Stomach (tissue), 8 donors: ENCODE measurements at regions not wholly inside any gene's neighbourhood (a gene's known extent, or its start where the extent isn't known, plus 50 kb on each side); places are given as distances from the start of the nearest gene placed in this dataset.

ENCODE experiments used
- DNase-seq, 2 donors: peaks; one replicate each; pipeline versions ENCODE4 v3.0.0 to v3.0.0-alpha.2; 2013 to 2019
- H3K27ac ChIP-seq, 5 donors: fragments of 200-600 bp in 4 of 5; sonication (generic) in 4 of 5; one replicate each; pipeline ENCODE4 v1.5.1; 2013 to 2019; ENCODE audit warnings: mild to moderate bottlenecking in 1 of 5, moderate library complexity in 1 of 5
- H3K27me3 ChIP-seq, 3 donors: fragments of 200-600 bp; sonication (generic); one replicate each; pipeline ENCODE4 v1.5.1; 2017 to 2019; ENCODE audit warnings: mixed run types in 1 of 3
- H3K36me3 ChIP-seq, 4 donors: fragments of 200-600 bp; sonication (generic); 1 replicate in 3 of 4; 2 replicates in 1 of 4; pipeline ENCODE4 v1.5.1; 2016 to 2019
- H3K4me1 ChIP-seq, 4 donors: fragments of 200-600 bp; sonication (generic); one replicate each; pipeline ENCODE4 v1.5.1; 2016 to 2019
- H3K4me3 ChIP-seq, 4 donors: fragments of 200-600 bp; sonication (generic) in 3 of 4; one replicate each; pipeline ENCODE4 v1.5.1; 2016 to 2019; ENCODE audit warnings: mild to moderate bottlenecking in 1 of 4
- H3K9me3 ChIP-seq, 4 donors: fragments of 200-600 bp; sonication (generic); one replicate each; pipeline ENCODE4 v1.5.1; 2016 to 2019
- EP300 ChIP-seq: sonication (generic); formaldehyde crosslinking; IDR thresholded peaks from one replicate; pipeline ENCODE4 v1.6.1; 2017; ENCODE audit warnings: antibody characterized with exemption
- POLR2A ChIP-seq, 4 donors: fragments of 450-650 bp; IDR thresholded peaks; one replicate each; pipeline ENCODE4 v1.6.1; 2016; ENCODE audit warnings: antibody characterized with exemption in 4 of 4, control low read depth in 2 of 4, mild to moderate bottlenecking in 1 of 4, moderate library complexity in 1 of 4
- POLR2AphosphoS5 ChIP-seq, 3 donors: sonication (generic); formaldehyde crosslinking; IDR thresholded peaks; one replicate each; pipeline ENCODE4 v1.6.1; 2016; ENCODE audit warnings: antibody characterized with exemption in 3 of 3
- WGBS, 5 donors: extraction: QIAGEN DNeasy Blood & Tissue Kit in 3 of 5; methylation state at CpG; one replicate each; pipeline versions ENCODE4 v1.1.5 to v1.1.7; 2013 to 2018; 5-methylcytosine and 5-hydroxymethylcytosine counted together
- intact Hi-C: fragments of 100-400 bp; cut with DNase I; formaldehyde crosslinking; loops from one replicate; pipeline ENCODE4 v1.15.1; 2023; ENCODE audit warnings: low total_unique reads
- TF ChIP-seq, protein P1 (sequence below), 7 experiments: fragments of 450-650 bp in 4 of 7; fragments of 200-600 bp in 3 of 7; sonication (generic) in 3 of 7; IDR thresholded peaks; one replicate each; pipeline ENCODE4 v1.5.1; 2016 to 2019; ENCODE audit warnings: antibody characterized with exemption in 7 of 7, control low read depth in 2 of 7, mild to moderate bottlenecking in 1 of 7
- donor health status: healthy with polysubstance abuse.
- donor health status: Bipolar disorder and iron deficiency.
- donor health status: healthy.

DNA sequence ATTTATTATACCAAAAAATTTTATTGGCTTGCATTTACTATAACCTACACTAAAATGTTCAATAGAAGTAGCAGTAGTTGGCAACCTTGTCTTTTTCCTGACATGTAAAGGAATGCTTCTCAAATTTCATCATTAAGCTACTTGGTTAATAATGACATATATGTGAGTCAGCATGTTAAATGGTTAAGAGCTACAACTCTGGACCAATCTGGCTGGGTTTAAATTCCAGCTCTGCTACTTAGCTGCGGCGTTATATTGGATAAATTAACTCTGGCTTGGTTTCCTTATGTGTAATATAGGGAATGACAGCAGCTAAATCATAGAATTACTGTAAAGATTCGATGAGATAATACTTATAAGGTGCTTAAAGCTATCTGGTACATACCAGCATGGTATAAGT is 53.7 kb upstream of the OTOGL start:
- no peaks in the 10 kb centered on the region for H3K27me3 ChIP-seq
- no peaks in the 10 kb centered on the region for H3K36me3 ChIP-seq
- WGBS, 5 donors = 67 to 90% (median 80%) methylated on average over 3 of the region's 3 CpGs
- no peaks in the 10 kb centered on the region for H3K9me3 ChIP-seq
- H3K4me1 ChIP-seq = peaks cover 0 to 18% (median 9%) of the 10 kb centered on the region in 4 donors
- no peak for TF ChIP-seq EP300
- intact Hi-C loops = no loop called here
- DNase-seq = no peak
- no peak overlapping the region for H3K27ac ChIP-seq
- no peak overlapping the region for H3K4me3 ChIP-seq

DNA sequence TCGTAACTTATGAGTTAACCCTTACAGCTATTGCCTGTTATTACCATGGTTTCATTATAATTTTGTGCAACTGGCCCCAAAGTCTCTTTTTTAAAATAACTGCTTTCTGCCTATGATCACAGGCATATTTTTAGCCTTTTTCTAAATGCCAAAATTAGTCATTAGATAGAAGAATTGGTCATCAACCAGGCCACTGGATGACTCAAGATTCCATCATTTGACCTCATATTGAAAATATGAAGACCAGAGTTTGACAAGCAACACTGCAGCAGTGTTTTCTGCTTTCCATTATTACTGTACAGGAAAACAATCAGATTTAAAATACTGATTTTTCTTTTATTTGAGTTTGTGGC is 54.7 kb upstream of the OTOGL start:
- Histone ChIP-seq H3K4me3 (no peak overlapping the region), H3K27me3 (no peaks in the 10 kb centered on the region), H3K27ac (peak overlapping the region in 4 of 5 donors; percentile 4 to 73 (median 47)), H3K36me3 (no peaks in the 10 kb centered on the region), H3K4me1 (peaks cover 0 to 18% (median 9%) of the 10 kb centered on the region in 4 donors), H3K9me3 (no peaks in the 10 kb centered on the region)
- TF ChIP-seq, protein P1, sequence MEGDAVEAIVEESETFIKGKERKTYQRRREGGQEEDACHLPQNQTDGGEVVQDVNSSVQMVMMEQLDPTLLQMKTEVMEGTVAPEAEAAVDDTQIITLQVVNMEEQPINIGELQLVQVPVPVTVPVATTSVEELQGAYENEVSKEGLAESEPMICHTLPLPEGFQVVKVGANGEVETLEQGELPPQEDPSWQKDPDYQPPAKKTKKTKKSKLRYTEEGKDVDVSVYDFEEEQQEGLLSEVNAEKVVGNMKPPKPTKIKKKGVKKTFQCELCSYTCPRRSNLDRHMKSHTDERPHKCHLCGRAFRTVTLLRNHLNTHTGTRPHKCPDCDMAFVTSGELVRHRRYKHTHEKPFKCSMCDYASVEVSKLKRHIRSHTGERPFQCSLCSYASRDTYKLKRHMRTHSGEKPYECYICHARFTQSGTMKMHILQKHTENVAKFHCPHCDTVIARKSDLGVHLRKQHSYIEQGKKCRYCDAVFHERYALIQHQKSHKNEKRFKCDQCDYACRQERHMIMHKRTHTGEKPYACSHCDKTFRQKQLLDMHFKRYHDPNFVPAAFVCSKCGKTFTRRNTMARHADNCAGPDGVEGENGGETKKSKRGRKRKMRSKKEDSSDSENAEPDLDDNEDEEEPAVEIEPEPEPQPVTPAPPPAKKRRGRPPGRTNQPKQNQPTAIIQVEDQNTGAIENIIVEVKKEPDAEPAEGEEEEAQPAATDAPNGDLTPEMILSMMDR (IDR thresholded peaks at IDR 0.05) = no peak
- TF ChIP-seq POLR2A (IDR thresholded peaks at IDR 0.05) (no peak), EP300 (no peak), POLR2AphosphoS5 (IDR thresholded peaks at IDR 0.05) (no peak)
- DNase-seq = no peak
- intact Hi-C loops = no loop called here
- 73 to 100% (median 89%) methylated on average over 1 of the region's 1 CpG for WGBS, 5 donors

DNA sequence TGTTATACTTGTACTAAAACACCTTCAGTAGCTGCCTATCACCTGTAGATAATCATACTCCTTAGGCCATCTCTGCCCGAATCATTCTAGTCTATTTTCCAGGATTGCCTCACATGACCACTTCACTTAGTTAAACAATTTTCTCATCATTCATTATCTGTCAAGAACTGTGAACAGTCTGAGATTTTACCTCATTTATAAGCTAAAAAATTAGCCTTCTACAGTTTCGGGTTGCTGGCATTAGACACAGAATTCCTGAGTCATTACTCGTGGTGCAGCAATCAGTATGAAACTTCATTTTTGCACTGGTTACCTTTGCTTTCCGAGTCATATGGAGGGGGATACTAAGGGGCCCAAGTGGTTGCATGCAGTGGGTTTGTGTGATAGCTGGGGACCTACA is 57.6 kb upstream of the OTOGL start:
- Histone ChIP-seq H3K4me1 (peaks cover 0 to 18% (median 9%) of the 10 kb centered on the region in 4 donors), H3K27ac (peak overlapping the region in 2 of 5 donors; percentile 20 to 22)
- 38 to 60% (median 38%) methylated on average over 4 of the region's 4 CpGs for WGBS, 5 donors

DNA sequence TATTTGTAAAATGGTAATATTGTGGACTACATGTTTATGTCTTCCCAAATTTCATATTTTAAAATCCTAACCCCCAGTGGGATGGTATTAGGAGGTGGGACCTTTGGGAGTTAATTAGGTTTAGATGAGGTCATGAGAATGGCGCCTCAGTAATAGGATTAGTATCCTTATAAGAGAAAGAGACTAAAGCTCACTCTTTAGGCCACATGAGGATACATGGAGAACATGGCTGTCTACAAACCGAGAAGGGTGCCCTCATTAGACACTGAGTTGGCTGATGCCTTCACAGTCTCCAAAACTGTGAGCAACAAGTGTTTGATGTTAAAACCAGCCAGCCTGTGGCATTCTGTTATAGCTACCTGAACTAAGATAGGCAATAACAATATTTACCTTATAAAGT is 58.3 kb upstream of the OTOGL start:
- H3K36me3 ChIP-seq = no peaks in the 10 kb centered on the region
- H3K4me1 ChIP-seq = peaks cover 0 to 18% (median 9%) of the 10 kb centered on the region in 4 donors
- H3K27me3 ChIP-seq = no peaks in the 10 kb centered on the region
- intact Hi-C loops = no loop called here
- no peak for TF ChIP-seq EP300
- no peak for TF ChIP-seq POLR2AphosphoS5 (IDR thresholded peaks at IDR 0.05)
- TF ChIP-seq, protein P1 (IDR thresholded peaks at IDR 0.05) = no peak
- TF ChIP-seq POLR2A (IDR thresholded peaks at IDR 0.05) = no peak
- DNase-seq = no peak
- no peak overlapping the region for H3K4me3 ChIP-seq
- 71 to 89% (median 80%) methylated on average over 2 of the region's 2 CpGs for WGBS, 5 donors
- H3K27ac ChIP-seq = peak overlapping the region in 2 of 5 donors; percentile 20 to 22
- no peaks in the 10 kb centered on the region for H3K9me3 ChIP-seq

More for the DNA sequence above, 57.6 kb upstream of the OTOGL start:
- no peaks in the 10 kb centered on the region for H3K9me3 ChIP-seq
- intact Hi-C loops = no loop called here
- no peak for DNase-seq
- TF ChIP-seq POLR2AphosphoS5 (IDR thresholded peaks at IDR 0.05) = peak in 1 of 3 donors; percentile 4
- TF ChIP-seq, protein P1 (IDR thresholded peaks at IDR 0.05) = no peak
- no peak overlapping the region for H3K4me3 ChIP-seq
- H3K27me3 ChIP-seq = no peaks in the 10 kb centered on the region
- no peaks in the 10 kb centered on the region for H3K36me3 ChIP-seq

DNA sequence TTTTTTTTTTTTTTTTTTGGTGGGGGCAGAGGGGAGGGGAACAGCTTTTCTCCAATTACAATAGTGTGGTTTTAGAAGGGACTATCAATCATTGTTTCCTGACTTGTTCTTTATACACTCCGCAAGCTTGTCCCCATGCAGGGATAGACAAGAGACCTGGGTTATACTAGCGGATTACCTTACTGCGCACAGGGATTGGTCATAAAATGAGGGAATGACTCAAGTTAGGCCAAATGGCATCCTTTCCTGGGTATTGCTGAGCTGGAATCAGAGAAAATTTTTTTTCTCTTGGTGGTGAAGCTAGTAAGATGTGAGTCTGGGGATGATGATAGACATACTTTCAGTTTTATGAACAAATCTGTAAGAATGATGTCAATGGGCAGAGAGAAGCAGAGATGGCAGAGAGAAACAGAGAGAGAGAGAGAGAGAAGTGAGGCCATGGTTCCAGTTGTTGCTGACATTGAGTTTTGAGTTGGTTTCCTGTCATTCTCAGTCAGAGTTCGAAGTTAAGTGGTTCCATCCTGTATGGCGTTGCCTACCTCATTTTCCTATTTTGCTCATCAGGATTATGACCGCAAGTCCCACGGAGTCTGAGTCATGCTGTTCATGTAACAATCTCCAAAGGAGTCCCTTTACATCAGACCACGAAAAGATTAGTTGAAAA is 59.1 kb upstream of the OTOGL start:
- H3K9me3 ChIP-seq = no peaks in the 10 kb centered on the region
- DNase-seq = no peak
- H3K4me1 ChIP-seq = peaks cover 0 to 18% (median 9%) of the 10 kb centered on the region in 4 donors
- intact Hi-C loops = no loop called here
- WGBS, 5 donors = 76 to 90% (median 86%) methylated on average over 8 of the region's 8 CpGs
- H3K36me3 ChIP-seq = no peaks in the 10 kb centered on the region
- peak overlapping the region in 2 of 5 donors; percentile 12 to 54 for H3K27ac ChIP-seq
- no peaks in the 10 kb centered on the region for H3K27me3 ChIP-seq
- TF ChIP-seq POLR2A (IDR thresholded peaks at IDR 0.05) = no peak
- TF ChIP-seq POLR2AphosphoS5 (IDR thresholded peaks at IDR 0.05) = no peak
- no peak for TF ChIP-seq EP300
- TF ChIP-seq, protein P1 (IDR thresholded peaks at IDR 0.05) = no peak
- no peak overlapping the region for H3K4me3 ChIP-seq
